HEK293T (cell line): ENCODE measurements at regions not wholly inside any gene's neighbourhood (a gene's known extent, or its start where the extent isn't known, plus 50 kb on each side); places are given as distances from the start of the nearest gene placed in this dataset.

Experiments
- BHLHE40 ChIP-seq: fragments of 450-650 bp; IDR thresholded peaks from 2 replicates; pipeline ENCODE4 v1.6.1; 2016; ENCODE audit warnings: mild to moderate bottlenecking, moderate library complexity, borderline replicate concordance
- CTBP1 ChIP-seq: fragments of 450-650 bp; IDR thresholded peaks from 2 replicates; pipeline ENCODE4 v1.6.1; 2016; ENCODE audit warnings: borderline replicate concordance
- FOXA1 ChIP-seq: fragments of 450-650 bp; IDR thresholded peaks from 2 replicates; pipeline ENCODE4 v1.6.1; 2016; ENCODE audit warnings: mild to moderate bottlenecking
- FOXM1 ChIP-seq: fragments of 450-650 bp; IDR thresholded peaks from 2 replicates; pipeline ENCODE4 v1.6.1; 2017; ENCODE audit warnings: mild to moderate bottlenecking, borderline replicate concordance
- L3MBTL2 ChIP-seq: fragments of 450-650 bp; conservative IDR thresholded peaks from 2 replicates; pipeline ENCODE4 v1.6.1; 2016; ENCODE audit warnings: mild to moderate bottlenecking
- SP1 ChIP-seq: fragments of 450-650 bp; IDR thresholded peaks from 2 replicates; pipeline ENCODE4 v1.6.1; 2017
- SUZ12 ChIP-seq: fragments of 450-650 bp; IDR thresholded peaks from 2 replicates; pipeline ENCODE4 v1.6.1; 2016; ENCODE audit warnings: mild to moderate bottlenecking

- no peak for TF ChIP-seq FOXA1
- TF ChIP-seq BHLHE40 = no peak
- no peak for TF ChIP-seq L3MBTL2
- TF ChIP-seq SP1 = no peak
- no peak for TF ChIP-seq FOXM1
- TF ChIP-seq SUZ12 = no peak
- TF ChIP-seq CTBP1 = no peak
These were observed 70.8 kb upstream of the PRKACB start for GRCh38 chr1:84073266-84073665.
